H1 (cell line): ENCODE measurements at regions not wholly inside any gene's neighbourhood (a gene's known extent, or its start where the extent isn't known, plus 50 kb on each side); places are given as distances from the start of the nearest gene placed in this dataset.

ENCODE experiments used
- CTCF ChIA-PET: fragments of 300-600 bp; sonication (Branson Sonifier 250); formaldehyde crosslinking; loops from one replicate; lab custom pipeline; 2021; ENCODE audit not compliant: partially characterized antibody; lab: Charles Lee
- POLR2A ChIA-PET: fragments of 300-600 bp; sonication (Branson Sonifier 250); formaldehyde crosslinking; loops from one replicate; lab custom pipeline; 2021; ENCODE audit warnings: inconsistent platforms; ENCODE audit not compliant: partially characterized antibody; lab: Charles Lee
- DNase-seq, 2 experiments: peaks; one replicate each; pipeline versions ENCODE4 v3.0.0 to v3.0.0-alpha.2; 2010 to 2022; ENCODE audit warnings: low spot score in 2 of 2, low read depth in 1 of 2, mixed read lengths in 1 of 2
- FAIRE-seq: peaks from 2 replicates; lab custom pipeline; 2011; peaks lifted over from hg19 to GRCh38; lab: Jason Lieb, UNC
- H2AFZ ChIP-seq: 2 replicates; pipeline ENCODE4 v1.8.1; 2012; ENCODE audit warnings: low read length, inconsistent platforms
- H2AK5ac ChIP-seq: 2 replicates; pipeline ENCODE4 v1.6.1; 2013; ENCODE audit warnings: low read depth, low read length
- H2BK120ac ChIP-seq: replicated peaks from 2 replicates; pipeline ENCODE3; 2013; ENCODE audit warnings: low read depth, low read length, inconsistent platforms
- H2BK12ac ChIP-seq: 2 replicates; pipeline ENCODE4 v1.6.1; 2013; ENCODE audit warnings: low read depth, low read length
- H2BK15ac ChIP-seq: 2 replicates; pipeline ENCODE4 v1.6.1; 2013; ENCODE audit warnings: low read length
- H2BK20ac ChIP-seq: 2 replicates; pipeline ENCODE4 v1.6.1; 2013; ENCODE audit warnings: low read length
- H2BK5ac ChIP-seq: 2 replicates; pipeline ENCODE4 v1.6.1; 2013; ENCODE audit warnings: low read depth, low read length
- H3K14ac ChIP-seq: 2 replicates; pipeline ENCODE4 v1.6.1; 2013; ENCODE audit warnings: inconsistent platforms; ENCODE audit not compliant: insufficient read length
- H3K18ac ChIP-seq: 2 replicates; pipeline ENCODE4 v1.6.1; 2013; ENCODE audit warnings: low read length; ENCODE audit errors: extremely low read depth
- H3K23ac ChIP-seq: 2 replicates; pipeline ENCODE4 v1.6.1; 2013; ENCODE audit warnings: inconsistent platforms; ENCODE audit not compliant: insufficient read length
- H3K23me2 ChIP-seq: 2 replicates; pipeline ENCODE4 v1.6.1; 2013; ENCODE audit warnings: low read depth, low read length
- H3K27ac ChIP-seq: 2 replicates; pipeline ENCODE4 v1.6.1; 2011; ENCODE audit warnings: low read depth, low read length, inconsistent platforms
- H3K27me3 ChIP-seq, 4 experiments: replicated peaks in 1 of 4; 1 replicate in 1 of 4; 2 replicates in 3 of 4; pipeline versions ENCODE4 v1.6.1 to v1.8.1; 2011 to 2013; ENCODE audit warnings: low read length in 3 of 4, mild to moderate bottlenecking in 3 of 4, inconsistent platforms in 2 of 4, mixed read lengths in 2 of 4, moderate library complexity in 1 of 4; ENCODE audit not compliant: control insufficient read depth in 3 of 4, insufficient read depth in 3 of 4; ENCODE audit errors: extremely low read depth in 1 of 4
- H3K36me3 ChIP-seq, 4 experiments: 2 replicates each; pipeline versions ENCODE4 v1.6.1 to v1.8.1; 2011 to 2013; ENCODE audit warnings: mild to moderate bottlenecking in 4 of 4, low read length in 3 of 4, moderate library complexity in 2 of 4, control low read depth in 1 of 4, inconsistent platforms in 1 of 4; ENCODE audit not compliant: insufficient read depth in 4 of 4, control insufficient read depth in 2 of 4
- H3K4ac ChIP-seq: replicated peaks from 2 replicates; pipeline ENCODE3; 2013; ENCODE audit warnings: low read length, low read depth, mixed read lengths, inconsistent platforms; ENCODE audit not compliant: insufficient read length
- H3K4me1 ChIP-seq, 4 experiments: replicated peaks in 1 of 4; 1 replicate in 1 of 4; 2 replicates in 3 of 4; pipeline versions ENCODE4 v1.6.1 to v1.8.1; 2011 to 2013; ENCODE audit warnings: low read length in 3 of 4, inconsistent platforms in 2 of 4, mixed read lengths in 1 of 4; ENCODE audit not compliant: insufficient read depth in 4 of 4, control insufficient read depth in 3 of 4
- H3K4me2 ChIP-seq, 2 experiments: 2 replicates each; pipeline versions ENCODE4 v1.6.1 to v1.8.1; 2011 to 2013; ENCODE audit warnings: low read depth in 2 of 2, low read length in 2 of 2, control low read depth in 1 of 2, inconsistent platforms in 1 of 2, mild to moderate bottlenecking in 1 of 2; ENCODE audit not compliant: insufficient read depth in 1 of 2
- H3K4me3 ChIP-seq, 4 experiments: fragments of 200-600, 300-600 bp in 1 of 4; sonication (generic), shearing (Covaris generic), sonication (Bioruptor Twin) in 1 of 4; 2 replicates each; pipeline versions ENCODE4 v1.5.1 to v1.8.1; 2011 to 2016; ENCODE audit warnings: low read length in 4 of 4, low read depth in 3 of 4, control low read depth in 2 of 4, inconsistent platforms in 2 of 4, mild to moderate bottlenecking in 2 of 4, mixed read lengths in 1 of 4, moderate library complexity in 1 of 4; ENCODE audit not compliant: insufficient read depth in 2 of 4; ENCODE audit errors: extremely low read depth in 1 of 4
- H3K56ac ChIP-seq: replicated peaks from 2 replicates; pipeline ENCODE3; 2013; ENCODE audit warnings: low read depth, mild to moderate bottlenecking, mixed read lengths, low read length, inconsistent platforms; ENCODE audit not compliant: insufficient read length
- H3K79me1 ChIP-seq: 2 replicates; pipeline ENCODE4 v1.6.1; 2013; ENCODE audit warnings: low read depth, low read length, control low read depth
- H3K79me2 ChIP-seq, 2 experiments: 2 replicates each; pipeline versions ENCODE4 v1.6.1 to v1.8.1; 2012 to 2013; ENCODE audit warnings: low read length in 2 of 2, mild to moderate bottlenecking in 2 of 2, inconsistent platforms in 1 of 2; ENCODE audit not compliant: insufficient read depth in 2 of 2, control insufficient read depth in 1 of 2
- H3K9ac ChIP-seq, 4 experiments: replicated peaks in 1 of 4; 1 replicate in 1 of 4; 2 replicates in 3 of 4; pipeline versions ENCODE4 v1.6.1 to v1.8.1; 2011 to 2013; ENCODE audit warnings: low read depth in 3 of 4, low read length in 3 of 4, control low read depth in 2 of 4, mild to moderate bottlenecking in 2 of 4, moderate library complexity in 2 of 4, inconsistent platforms in 1 of 4; ENCODE audit errors: extremely low read depth in 1 of 4
- H3K9me3 ChIP-seq, 2 experiments: 2 replicates each; pipeline versions ENCODE4 v1.6.1 to v1.8.1; 2012 to 2013; ENCODE audit warnings: mild to moderate bottlenecking in 2 of 2, moderate library complexity in 2 of 2, control low read depth in 1 of 2, inconsistent platforms in 1 of 2, low read depth in 1 of 2, low read length in 1 of 2, mixed read lengths in 1 of 2; ENCODE audit not compliant: insufficient read depth in 2 of 2
- H4K20me1 ChIP-seq, 2 experiments: replicated peaks in 1 of 2; 2 replicates each; pipeline versions ENCODE3 to v1.8.1; 2011 to 2013; ENCODE audit warnings: inconsistent platforms in 2 of 2, low read length in 2 of 2, mild to moderate bottlenecking in 1 of 2; ENCODE audit not compliant: insufficient read depth in 2 of 2, control insufficient read depth in 1 of 2
- H4K5ac ChIP-seq: 2 replicates; pipeline ENCODE4 v1.6.1; 2013; ENCODE audit warnings: low read length, low read depth, mixed read lengths, inconsistent platforms; ENCODE audit not compliant: insufficient read length
- H4K8ac ChIP-seq: 2 replicates; pipeline ENCODE4 v1.8.0; 2013; ENCODE audit warnings: mild to moderate bottlenecking, moderate library complexity, low read length, inconsistent platforms; ENCODE audit not compliant: insufficient read depth; ENCODE audit errors: extremely low read depth
- H4K91ac ChIP-seq: replicated peaks from 2 replicates; pipeline ENCODE3; 2013; ENCODE audit warnings: low read length, mixed read lengths, inconsistent platforms; ENCODE audit not compliant: insufficient read length
- BRCA1 ChIP-seq: IDR thresholded peaks from 2 replicates; pipeline ENCODE4 v1.6.1; 2012; ENCODE audit warnings: low read depth, low read length, improper control_type of control experiment
- CBX5 ChIP-seq: fragments of 300-800, 300-1000 bp; sonication (generic); IDR thresholded peaks from 2 replicates; pipeline ENCODE4 v1.7.1; 2016; ENCODE audit warnings: antibody characterized with exemption, low read length, low read depth
- CREB1 ChIP-seq: IDR thresholded peaks from 2 replicates; pipeline ENCODE4 v1.6.1; 2012; ENCODE audit warnings: inconsistent platforms
- EP300 ChIP-seq, 2 experiments: IDR thresholded peaks; 1 replicate in 1 of 2; 2 replicates in 1 of 2; pipeline ENCODE4 v1.6.1; 2011 to 2012; ENCODE audit warnings: low read depth in 2 of 2, low read length in 2 of 2, mild to moderate bottlenecking in 2 of 2, borderline replicate concordance in 1 of 2, inconsistent platforms in 1 of 2, moderate library complexity in 1 of 2
- HDAC6 ChIP-seq: IDR thresholded peaks from one replicate; pipeline ENCODE4 v1.7.1; 2012; ENCODE audit warnings: low read depth, mild to moderate bottlenecking, inconsistent platforms, low read length, moderate library complexity
- KDM4A ChIP-seq: IDR thresholded peaks from one replicate; pipeline ENCODE4 v1.7.1; 2012; ENCODE audit warnings: low read depth, mild to moderate bottlenecking, moderate library complexity, low read length, inconsistent platforms; ENCODE audit not compliant: severe bottlenecking
- KDM5A ChIP-seq: fragments of 200-600 bp; IDR thresholded peaks from 2 replicates; pipeline ENCODE4 v1.7.1; 2012; ENCODE audit warnings: mild to moderate bottlenecking, low read length, inconsistent platforms, mixed read lengths
- POU5F1 ChIP-seq: IDR thresholded peaks from 2 replicates; pipeline ENCODE4 v1.6.1; 2011; ENCODE audit warnings: low read depth, mild to moderate bottlenecking, low read length, moderate library complexity
- SRF ChIP-seq: IDR thresholded peaks from 2 replicates; pipeline ENCODE4 v1.6.1; 2011; ENCODE audit warnings: mild to moderate bottlenecking, low read depth, low read length, moderate library complexity
- SUZ12 ChIP-seq: fragments of 200-600 bp; sonication (generic); IDR thresholded peaks from 2 replicates; pipeline ENCODE4 v1.6.1; 2012; ENCODE audit warnings: mild to moderate bottlenecking, inconsistent platforms, low read length, moderate library complexity, mixed read lengths
- WGBS, 2 experiments: shearing (Covaris generic) in 1 of 2; methylation state at CpG; one replicate each; pipeline versions ENCODE4 v1.1.6 to v1.1.7; 2013 to 2015; ENCODE audit warnings: low lambda C conversion rate in 2 of 2, mixed read lengths in 2 of 2, inconsistent platforms in 1 of 2, low coverage in 1 of 2, missing lambda C conversion rate in 1 of 2; ENCODE audit not compliant: insufficient replicate concordance in 2 of 2, insufficient coverage in 1 of 2, insufficient read length in 1 of 2; ENCODE audit errors: extremely low coverage in 1 of 2, missing lambda C conversion rate in 1 of 2; 5-methylcytosine and 5-hydroxymethylcytosine counted together

- CTCF ChIA-PET: no interaction called here
- POLR2A ChIA-PET: no interaction called here
- Histone ChIP-seq H3K79me1 (no peaks in the 10 kb centered on the region), H4K5ac (no peak overlapping the region), H2BK120ac (no peak overlapping the region), H3K4me1 (no peaks in the 10 kb centered on the region), H2AK5ac (no peak overlapping the region), H4K20me1 (no peaks in the 10 kb centered on the region), H3K4me2 (no peak overlapping the region), H2BK5ac (no peak overlapping the region), H3K79me2 (no peaks in the 10 kb centered on the region), H3K4ac (no peak overlapping the region), H2BK12ac (no peak overlapping the region), H3K18ac (no peak overlapping the region), H4K91ac (no peak overlapping the region), H3K4me3 (no peak overlapping the region), H3K36me3 (no peaks in the 10 kb centered on the region), H2BK20ac (no peak overlapping the region), H2BK15ac (no peak overlapping the region), H3K56ac (no peak overlapping the region), H3K23me2 (no peaks in the 10 kb centered on the region), H3K27ac (no peak overlapping the region), H3K27me3 (peaks cover 0 to 1% (median 0%) of the 10 kb centered on the region in 4 experiments; a peak in 1 of 7 replicates), H4K8ac (no peak overlapping the region), H3K9me3 (0 out of 4 replicates have a peak, but pooled peaks cover 0 to 3% of the 10 kb centered on the region in 2 experiments), H3K14ac (no peak overlapping the region), H3K23ac (no peak overlapping the region), H3K9ac (no peak overlapping the region), H2AFZ (no peak overlapping the region)
- DNase-seq (no peak), FAIRE-seq (no peak)
- WGBS, 2 experiments: 91% methylated on average over 4 of the region's 4 CpGs; no CpG with 5 or more reads in 1 of the 2 experiments
- TF ChIP-seq POU5F1: no peak
- no peak for TF ChIP-seq CREB1
- TF ChIP-seq KDM5A: no peak
- no peak for TF ChIP-seq SUZ12
- no peak for TF ChIP-seq BRCA1
- TF ChIP-seq CBX5: no peak
- no peak for TF ChIP-seq SRF
- TF ChIP-seq EP300 (IDR thresholded peaks at IDR 0.05; ENCODE audit: borderline replicate concordance in 1 of 2, low read depth in 2 of 2, low read length in 2 of 2): no peak
- no peak for TF ChIP-seq KDM4A
- no peak for TF ChIP-seq HDAC6
Measured at GRCh38 chr17:33688771-33689170, 395.7 kb upstream of the ASIC2 start.
